Natural killer cell treated with Interleukin-12 subunit alpha and Interleukin-12 subunit beta and Interleukin-15 and Interleukin-18, amount 100 ng/mL, for 72 hours (primary cell): ENCODE measurements at regions not wholly inside any gene's neighbourhood (a gene's known extent, or its start where the extent isn't known, plus 50 kb on each side); places are given as distances from the start of the nearest gene placed in this dataset.
"Not testable (repeated sequence)": the region's sequence is repeated elsewhere in the genome, so short reads cannot be mapped to it uniquely, and the experiment has no call there.

Experiments
- ATAC-seq, 2 donors: fragments of 150-1000 bp; cut with Tn5 transposase in 1 of 2; sonication (Bioruptor Pico), chemical (Tn5 transposase) in 1 of 2; 2 replicates each; pipeline ENCODE4 v1.10.0; 2021
- DNase-seq: peaks from one replicate; pipeline ENCODE4 v3.0.0; 2022; ENCODE audit warnings: low spot score
- H3K27ac Mint-ChIP-seq, 2 donors: 1 replicate in 1 of 2; 2 replicates in 1 of 2; pipeline ENCODE4 v1.8.0; 2022; ENCODE audit warnings: mixed read lengths in 2 of 2, mild to moderate bottlenecking in 1 of 2, moderate library complexity in 1 of 2
- H3K27me3 Mint-ChIP-seq, 2 donors: 1 replicate in 1 of 2; 2 replicates in 1 of 2; pipeline ENCODE4 v1.8.0; 2022; ENCODE audit warnings: mixed read lengths in 2 of 2
- H3K36me3 Mint-ChIP-seq: one replicate; pipeline ENCODE4 v1.8.0; 2022; ENCODE audit warnings: mixed read lengths
- H3K4me1 Mint-ChIP-seq, 2 donors: 1 replicate in 1 of 2; 2 replicates in 1 of 2; pipeline ENCODE4 v1.8.0; 2022; ENCODE audit warnings: low read depth in 2 of 2, mixed read lengths in 2 of 2, mild to moderate bottlenecking in 1 of 2
- H3K4me3 Mint-ChIP-seq: one replicate; pipeline ENCODE4 v1.8.0; 2022; ENCODE audit warnings: mixed read lengths
- H3K9me3 Mint-ChIP-seq: 2 replicates; pipeline ENCODE4 v1.8.0; 2022; ENCODE audit warnings: mixed read lengths

DNA sequence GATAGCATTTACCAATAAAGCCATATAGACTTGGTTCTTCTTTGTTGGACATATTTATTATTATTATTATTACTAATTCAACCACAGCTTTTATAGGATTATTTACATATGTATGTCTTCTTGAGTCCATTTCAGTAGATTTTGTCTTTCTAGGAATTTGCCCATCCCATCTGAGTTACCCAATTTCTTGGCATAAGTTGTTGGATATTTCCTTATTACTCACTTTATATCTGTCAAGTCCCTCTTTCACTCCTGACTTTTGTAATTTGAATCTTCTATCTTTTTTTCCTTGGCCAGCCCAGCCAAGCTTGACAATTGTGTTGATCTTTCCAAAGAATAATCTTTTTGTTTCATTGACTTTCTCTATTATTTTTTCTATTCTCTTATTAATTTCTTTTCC lies 543.7 kb downstream of the SUCLG1 start:
- H3K27me3 Mint-ChIP-seq, result no peaks in the 10 kb centered on the region
- H3K4me3 Mint-ChIP-seq, result no peak overlapping the region
- DNase-seq, result no peak
- no peak overlapping the region for H3K27ac Mint-ChIP-seq
- no peaks in the 10 kb centered on the region for H3K4me1 Mint-ChIP-seq
- no peaks in the 10 kb centered on the region for H3K36me3 Mint-ChIP-seq
- ATAC-seq, result no peak
- peaks cover 8% of the 10 kb centered on the region for H3K9me3 Mint-ChIP-seq

DNA sequence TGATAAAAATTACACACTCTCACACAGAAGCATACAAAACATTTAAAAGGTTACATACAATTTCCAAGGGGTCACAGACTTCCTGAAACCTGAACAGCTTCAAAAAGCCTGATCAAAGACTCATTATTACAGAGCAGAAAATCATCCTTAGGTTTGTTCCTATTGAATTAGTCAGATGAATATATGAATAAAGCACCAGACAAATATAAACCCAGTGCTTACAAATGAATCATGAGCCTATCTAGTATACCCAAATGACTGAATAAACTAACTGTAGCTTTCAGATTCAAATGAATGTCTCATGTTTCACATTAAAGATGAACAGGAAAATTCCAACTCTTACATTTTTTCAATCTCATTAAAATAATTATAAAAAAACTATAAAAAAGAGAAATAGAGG lies 550.3 kb downstream of the SUCLG1 start:
- H3K4me1 Mint-ChIP-seq, result no peaks in the 10 kb centered on the region
- H3K9me3 Mint-ChIP-seq, result peaks cover 8% of the 10 kb centered on the region
- H3K36me3 Mint-ChIP-seq, result no peaks in the 10 kb centered on the region
- no peaks in the 10 kb centered on the region for H3K27me3 Mint-ChIP-seq
- H3K27ac Mint-ChIP-seq, result no peak overlapping the region
- H3K4me3 Mint-ChIP-seq, result no peak overlapping the region
- ATAC-seq (no peak), DNase-seq (no peak)

DNA sequence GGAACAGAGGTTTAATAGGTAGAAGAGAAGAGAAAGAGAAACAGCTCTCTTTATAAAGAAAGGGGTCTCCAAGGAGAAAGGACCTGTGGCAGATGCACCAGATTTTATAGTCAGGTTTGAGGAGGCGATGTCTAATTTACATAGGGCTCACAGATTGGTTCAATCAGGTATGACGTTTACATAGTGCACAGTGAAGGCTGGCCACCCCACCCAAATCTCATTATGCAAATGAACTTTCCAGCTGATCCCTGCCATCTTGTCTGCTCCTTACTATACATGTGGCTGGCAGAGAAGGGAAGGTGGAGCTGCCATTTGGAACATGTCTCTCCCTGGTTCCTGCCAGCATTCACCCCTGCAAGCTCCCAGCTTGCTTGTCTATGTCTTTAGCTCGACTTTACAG lies 557.8 kb downstream of the SUCLG1 start:
- no peak for ATAC-seq
- no peaks in the 10 kb centered on the region for H3K9me3 Mint-ChIP-seq

DNA sequence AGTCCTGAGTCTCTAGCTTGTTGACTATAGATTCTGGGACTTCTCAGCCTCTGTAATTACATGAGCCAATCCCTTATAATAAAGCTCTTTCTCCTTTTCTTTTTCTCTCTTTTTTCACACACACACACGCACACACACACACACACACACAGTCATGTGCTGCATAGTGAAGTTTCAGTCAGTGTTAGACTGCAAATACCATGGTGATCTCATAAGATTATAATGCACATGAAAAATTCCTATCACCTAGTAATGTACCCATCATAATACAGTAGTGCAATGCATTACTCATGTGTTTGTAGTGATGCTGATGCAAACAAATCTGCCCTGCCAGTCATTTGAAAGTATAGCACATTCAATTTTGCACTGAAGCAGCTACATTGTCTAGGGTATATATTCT lies 558.2 kb downstream of the SUCLG1 start:
- ATAC-seq, result no peak
- no peak for DNase-seq
- no peaks in the 10 kb centered on the region for H3K27me3 Mint-ChIP-seq
- no peaks in the 10 kb centered on the region for H3K4me1 Mint-ChIP-seq
- H3K4me3 Mint-ChIP-seq, result no peak overlapping the region
- no peaks in the 10 kb centered on the region for H3K36me3 Mint-ChIP-seq
- H3K27ac Mint-ChIP-seq, result no peak overlapping the region
- H3K9me3 Mint-ChIP-seq, result no peaks in the 10 kb centered on the region

More for the DNA sequence above, 557.8 kb downstream of the SUCLG1 start:
- no peaks in the 10 kb centered on the region for H3K4me1 Mint-ChIP-seq
- no peaks in the 10 kb centered on the region for H3K27me3 Mint-ChIP-seq
- H3K36me3 Mint-ChIP-seq, result no peaks in the 10 kb centered on the region
- H3K4me3 Mint-ChIP-seq, result no peak overlapping the region
- no peak for DNase-seq
- no peak overlapping the region for H3K27ac Mint-ChIP-seq

DNA sequence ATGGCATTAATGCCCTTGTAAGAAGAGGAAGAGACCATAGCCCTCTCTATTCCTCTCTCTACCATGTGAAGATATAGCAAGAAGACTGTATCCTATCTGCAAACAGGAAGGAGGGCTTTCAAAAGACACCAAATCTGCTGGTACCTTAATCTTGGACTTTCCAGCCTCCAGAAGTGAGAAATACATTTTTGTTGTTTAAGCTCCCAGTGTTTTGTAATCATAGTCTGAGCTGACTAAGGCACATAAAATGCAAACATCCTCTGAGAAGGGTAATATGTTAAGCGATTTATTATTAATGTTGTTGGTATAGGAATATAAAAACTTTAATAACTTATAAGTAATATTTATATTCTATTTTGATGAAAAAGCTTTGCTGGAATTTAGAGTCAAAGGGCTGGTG lies 559.8 kb downstream of the SUCLG1 start:
- DNase-seq (no peak), ATAC-seq (no peak)
- no peaks in the 10 kb centered on the region for H3K4me1 Mint-ChIP-seq
- no peaks in the 10 kb centered on the region for H3K9me3 Mint-ChIP-seq
- H3K4me3 Mint-ChIP-seq, result no peak overlapping the region
- H3K36me3 Mint-ChIP-seq, result no peaks in the 10 kb centered on the region
- no peak overlapping the region for H3K27ac Mint-ChIP-seq
- no peaks in the 10 kb centered on the region for H3K27me3 Mint-ChIP-seq

DNA sequence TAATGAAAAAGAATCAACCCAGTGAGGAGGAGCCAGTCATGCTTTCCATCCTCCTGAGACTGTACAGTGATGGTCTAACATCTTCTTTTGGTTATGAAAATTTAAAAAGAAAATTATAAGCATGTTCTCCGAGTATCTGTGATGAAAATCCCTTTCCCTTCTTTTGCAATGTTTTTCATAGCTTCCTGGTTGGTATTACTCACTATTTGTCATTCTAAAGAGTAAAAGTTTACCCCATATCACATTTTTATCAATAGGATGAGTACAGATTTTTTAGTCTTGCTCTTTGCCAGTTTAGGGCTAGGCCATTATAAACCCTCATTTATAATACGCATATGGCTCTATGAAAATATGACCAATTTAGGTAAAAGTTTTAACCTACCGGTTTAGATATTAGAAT lies 564.1 kb downstream of the SUCLG1 start:
- Mint-ChIP-seq H3K36me3 (no peaks in the 10 kb centered on the region), H3K27ac (no peak overlapping the region), H3K27me3 (no peaks in the 10 kb centered on the region), H3K4me3 (no peak overlapping the region), H3K4me1 (no peaks in the 10 kb centered on the region), H3K9me3 (peaks cover 3% of the 10 kb centered on the region)
- DNase-seq (no peak), ATAC-seq (no peak)

DNA sequence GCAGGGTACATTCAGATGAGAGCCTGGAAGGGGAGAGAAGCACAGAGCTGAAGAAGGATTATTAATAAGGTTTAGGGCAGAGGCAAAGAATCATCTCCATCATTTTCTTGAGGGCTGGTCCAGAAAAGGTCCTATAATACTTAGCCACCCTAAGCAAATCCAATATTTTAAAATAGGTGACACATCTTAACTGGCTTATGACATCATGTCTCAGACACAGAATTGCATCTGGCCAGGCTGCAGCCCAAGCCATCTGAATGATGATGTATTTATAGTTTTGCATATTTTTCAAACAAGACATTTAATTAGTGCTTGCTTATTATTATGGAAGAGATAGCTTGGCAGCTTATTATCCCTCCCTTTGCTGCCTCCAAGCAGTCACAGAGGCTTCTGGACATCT lies 571.3 kb downstream of the SUCLG1 start:
- no peak for DNase-seq
- Mint-ChIP-seq H3K9me3 (peaks cover 10% of the 10 kb centered on the region), H3K4me1 (no peaks in the 10 kb centered on the region), H3K27ac (no peak overlapping the region), H3K36me3 (no peaks in the 10 kb centered on the region), H3K27me3 (no peaks in the 10 kb centered on the region), H3K4me3 (no peak overlapping the region)
- ATAC-seq, result no peak

DNA sequence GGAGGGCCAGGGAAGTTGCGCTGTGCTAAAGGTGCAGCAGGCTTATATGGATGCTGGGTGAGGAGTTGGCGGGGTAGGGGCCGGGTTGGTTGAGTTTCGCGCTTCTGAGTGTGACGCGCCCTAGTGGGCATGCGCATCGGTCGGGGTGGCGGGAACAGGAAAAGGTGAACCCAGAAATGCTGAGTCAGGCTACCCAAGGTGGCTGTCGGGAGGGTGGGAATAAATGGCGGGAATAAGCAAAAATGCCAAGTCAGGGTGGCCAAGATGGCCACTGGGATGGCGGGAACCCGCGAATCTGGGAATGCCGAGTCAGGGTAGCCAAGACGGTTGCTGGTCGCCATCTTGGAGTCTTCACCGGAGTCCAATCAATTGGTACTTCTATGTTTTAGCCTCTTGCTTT lies 580.0 kb downstream of the SUCLG1 start:
- Mint-ChIP-seq H3K4me1 (no peaks in the 10 kb centered on the region), H3K4me3 (no peak overlapping the region), H3K27me3 (no peaks in the 10 kb centered on the region), H3K36me3 (peaks cover 7% of the 10 kb centered on the region), H3K9me3 (peaks cover 21% of the 10 kb centered on the region), H3K27ac (no peak overlapping the region)
- no peak for DNase-seq
- ATAC-seq, result no peak

DNA sequence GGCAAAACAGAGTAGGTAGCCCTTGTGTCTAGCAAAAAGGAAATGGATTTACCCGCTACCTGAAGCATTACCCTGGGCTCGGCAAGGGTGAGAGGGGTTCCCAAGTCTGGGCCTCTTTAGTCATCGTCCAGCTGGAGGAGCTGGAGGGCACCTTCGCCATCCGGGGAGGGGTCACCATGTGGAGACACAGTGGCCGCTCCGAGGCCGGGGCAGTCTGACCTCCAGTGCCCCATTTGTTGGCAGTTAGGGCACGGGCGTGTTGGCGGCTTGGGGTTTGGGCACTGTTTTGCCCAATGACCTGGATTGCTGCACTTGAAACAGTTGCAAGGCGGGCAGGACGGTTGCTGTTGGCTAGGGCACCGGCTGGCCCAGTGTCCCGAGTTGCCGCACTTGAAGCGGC lies 581.8 kb downstream of the SUCLG1 start:
- not testable (repeated sequence) for DNase-seq, H3K27ac Mint-ChIP-seq, H3K4me1 Mint-ChIP-seq, H3K36me3 Mint-ChIP-seq, ATAC-seq, H3K27me3 Mint-ChIP-seq, H3K4me3 Mint-ChIP-seq
- H3K9me3 Mint-ChIP-seq, result peaks cover 16% of the 10 kb centered on the region

DNA sequence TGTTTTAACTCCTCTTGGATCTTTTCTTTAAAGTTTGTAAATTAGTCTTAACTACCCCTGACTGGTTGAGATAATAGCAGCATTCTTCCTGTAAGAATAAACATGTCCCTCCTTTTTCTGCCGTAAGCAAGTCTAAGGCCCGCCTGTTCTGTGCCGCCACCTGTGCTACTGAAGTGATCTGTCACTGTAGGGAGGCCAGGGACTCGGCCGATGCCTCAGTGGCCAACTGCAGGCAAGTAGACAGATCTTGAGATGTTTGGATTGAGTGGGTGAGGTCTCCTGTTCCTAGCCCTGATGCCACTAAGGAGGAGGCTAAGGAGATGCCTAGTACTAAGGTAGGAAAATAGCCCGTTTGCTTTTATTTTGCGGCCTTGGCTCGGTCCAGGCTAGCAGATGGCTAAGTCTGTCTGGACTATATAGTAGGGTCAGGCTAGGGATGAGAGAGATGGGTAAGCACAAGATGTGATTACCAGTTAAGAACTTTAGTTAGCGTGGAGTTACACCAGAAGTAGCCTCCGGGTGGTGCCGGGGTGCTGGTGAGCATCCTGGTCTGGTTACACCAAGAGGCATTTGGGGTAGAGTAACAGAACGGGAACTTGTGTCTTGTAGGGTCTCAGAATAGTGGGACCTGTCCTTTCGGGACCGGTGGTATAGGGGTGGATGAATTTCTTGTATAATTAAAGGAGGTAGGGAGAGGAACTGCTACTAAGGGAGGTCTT lies 584.2 kb downstream of the SUCLG1 start:
- no peak for DNase-seq
- no peaks in the 10 kb centered on the region for H3K4me1 Mint-ChIP-seq

DNA sequence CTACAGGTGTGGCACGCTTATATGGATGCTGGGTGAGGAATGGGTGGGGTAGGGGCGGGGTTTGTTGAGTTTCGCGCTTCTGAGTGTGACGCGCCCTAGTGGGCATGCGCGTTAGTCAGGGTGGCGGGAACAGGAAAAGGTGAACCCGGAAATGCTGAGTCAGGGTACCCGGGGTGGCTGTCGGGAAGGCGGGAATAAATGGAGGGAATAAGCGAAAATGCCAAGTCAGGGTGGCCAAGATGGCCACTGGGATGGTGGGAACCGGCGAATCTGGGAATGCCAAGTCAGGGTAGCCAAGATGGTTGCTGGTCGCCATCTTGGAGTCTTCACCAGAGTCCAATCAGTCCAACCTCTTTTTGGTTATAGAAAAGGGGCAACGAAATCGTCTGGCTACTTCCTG lies 585.0 kb downstream of the SUCLG1 start:
- Mint-ChIP-seq H3K4me1 (no peaks in the 10 kb centered on the region), H3K27me3 (no peaks in the 10 kb centered on the region), H3K9me3 (peaks cover 16% of the 10 kb centered on the region), H3K4me3 (no peak overlapping the region), H3K27ac (no peak overlapping the region), H3K36me3 (peaks cover 7% of the 10 kb centered on the region)
- no peak for ATAC-seq
- DNase-seq, result no peak

More for the DNA sequence above, 584.2 kb downstream of the SUCLG1 start:
- Mint-ChIP-seq H3K9me3 (peaks cover 16% of the 10 kb centered on the region), H3K27me3 (no peaks in the 10 kb centered on the region), H3K27ac (no peak overlapping the region), H3K4me3 (no peak overlapping the region), H3K36me3 (peaks cover 7% of the 10 kb centered on the region)
- no peak for ATAC-seq

DNA sequence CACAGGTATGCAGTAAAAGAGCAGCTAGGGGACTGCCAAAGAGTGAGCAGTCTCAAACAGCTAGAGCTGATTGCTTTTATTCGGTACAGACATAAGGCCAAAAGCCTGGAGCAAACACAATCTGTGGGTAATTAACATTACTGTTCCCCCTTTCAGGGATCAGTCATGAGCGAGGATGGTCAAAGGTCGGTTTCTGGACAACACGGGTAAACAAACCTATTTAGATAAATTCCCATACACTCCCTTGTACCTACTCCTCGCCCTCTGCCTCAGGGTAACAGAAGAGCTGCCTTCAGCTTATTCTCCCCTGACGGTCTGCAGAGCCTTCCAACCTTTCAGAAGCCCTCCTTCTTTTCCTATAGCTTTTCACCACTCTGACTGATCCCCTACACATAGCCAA lies 586.0 kb downstream of the SUCLG1 start:
- no peaks in the 10 kb centered on the region for H3K4me1 Mint-ChIP-seq
- DNase-seq, result no peak
- peaks cover 16% of the 10 kb centered on the region for H3K9me3 Mint-ChIP-seq
- H3K27ac Mint-ChIP-seq, result no peak overlapping the region
- H3K36me3 Mint-ChIP-seq, result peaks cover 6% of the 10 kb centered on the region
- no peak for ATAC-seq
- H3K4me3 Mint-ChIP-seq, result no peak overlapping the region
- H3K27me3 Mint-ChIP-seq, result no peaks in the 10 kb centered on the region

DNA sequence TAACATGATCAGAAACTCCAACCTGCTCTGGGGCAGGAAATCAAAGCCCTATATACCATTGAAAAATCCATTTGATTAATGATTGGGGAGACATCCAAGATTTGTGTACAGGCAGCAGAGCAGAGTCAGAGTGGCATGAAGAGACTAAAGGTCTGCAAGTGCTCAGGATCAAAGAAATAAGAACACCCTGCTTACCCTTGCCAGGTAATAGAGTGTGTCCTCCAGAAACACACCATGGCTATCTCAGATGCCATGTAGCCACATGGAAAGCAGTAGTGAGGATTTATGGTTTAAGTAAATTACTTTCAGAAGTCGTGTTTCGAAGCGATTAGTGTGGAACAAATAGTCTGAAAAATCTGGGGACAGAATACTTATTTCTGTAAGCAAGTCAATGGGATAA lies 592.9 kb downstream of the SUCLG1 start:
- H3K27ac Mint-ChIP-seq, result no peak overlapping the region
- H3K27me3 Mint-ChIP-seq, result no peaks in the 10 kb centered on the region
- H3K9me3 Mint-ChIP-seq, result peaks cover 3% of the 10 kb centered on the region
- ATAC-seq, result no peak
- no peaks in the 10 kb centered on the region for H3K36me3 Mint-ChIP-seq
- no peak overlapping the region for H3K4me3 Mint-ChIP-seq
- H3K4me1 Mint-ChIP-seq, result no peaks in the 10 kb centered on the region
- DNase-seq, result no peak

DNA sequence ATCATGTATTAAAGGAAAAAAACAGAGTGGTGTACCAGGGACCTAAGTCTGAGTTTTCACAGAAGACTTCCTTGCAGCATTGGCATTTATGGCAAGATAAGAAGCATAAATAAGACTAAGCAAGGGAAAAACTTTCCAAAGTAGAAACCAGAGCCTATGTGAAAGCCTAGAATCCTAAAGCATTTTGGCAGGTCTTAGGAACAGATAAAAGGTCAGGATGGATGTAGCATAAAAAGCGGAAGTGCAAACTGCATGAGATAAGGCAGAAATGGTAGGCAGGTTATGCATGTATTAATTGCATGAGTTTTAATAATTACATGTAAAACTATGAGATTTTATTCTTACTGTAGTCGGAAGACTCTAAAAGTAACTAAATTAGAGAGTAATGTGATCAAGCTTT lies 596.5 kb downstream of the SUCLG1 start:
- Mint-ChIP-seq H3K4me1 (no peaks in the 10 kb centered on the region), H3K27me3 (no peaks in the 10 kb centered on the region)

DNA sequence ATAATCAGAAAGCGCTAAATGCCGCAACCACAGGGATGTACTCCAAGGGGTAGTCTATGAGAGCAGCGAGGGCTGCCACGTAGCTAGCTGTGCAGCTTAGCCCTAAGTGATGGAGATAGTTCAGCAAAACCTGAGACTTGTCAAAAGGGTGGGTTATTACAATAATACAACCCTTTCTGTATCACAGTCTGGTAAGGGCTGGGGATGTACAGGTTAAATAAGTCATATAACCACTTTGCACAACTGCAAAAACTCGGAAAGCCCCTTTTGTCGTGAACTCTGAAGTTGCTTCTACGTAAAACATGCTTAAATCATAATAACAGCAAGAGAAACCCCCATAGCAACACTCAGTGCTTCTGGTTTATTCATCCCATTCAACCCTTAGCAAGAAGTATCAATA lies 598.8 kb downstream of the SUCLG1 start:
- H3K4me1 Mint-ChIP-seq, result no peaks in the 10 kb centered on the region
- H3K27me3 Mint-ChIP-seq, result no peaks in the 10 kb centered on the region
- ATAC-seq (no peak), DNase-seq (no peak)
- H3K9me3 Mint-ChIP-seq, result peaks cover 3% of the 10 kb centered on the region
- no peak overlapping the region for H3K4me3 Mint-ChIP-seq
- no peak overlapping the region for H3K27ac Mint-ChIP-seq
- no peaks in the 10 kb centered on the region for H3K36me3 Mint-ChIP-seq

More for the DNA sequence above, 596.5 kb downstream of the SUCLG1 start:
- Mint-ChIP-seq H3K27ac (no peak overlapping the region), H3K4me3 (no peak overlapping the region), H3K9me3 (peaks cover 3% of the 10 kb centered on the region), H3K36me3 (no peaks in the 10 kb centered on the region)
- ATAC-seq, result no peak
- DNase-seq, result no peak
